ENCODE measurements at regions not wholly inside any gene's neighbourhood (a gene's known extent, or its start where the extent isn't known, plus 50 kb on each side); places are given as distances from the start of the nearest gene placed in this dataset.

DNA sequence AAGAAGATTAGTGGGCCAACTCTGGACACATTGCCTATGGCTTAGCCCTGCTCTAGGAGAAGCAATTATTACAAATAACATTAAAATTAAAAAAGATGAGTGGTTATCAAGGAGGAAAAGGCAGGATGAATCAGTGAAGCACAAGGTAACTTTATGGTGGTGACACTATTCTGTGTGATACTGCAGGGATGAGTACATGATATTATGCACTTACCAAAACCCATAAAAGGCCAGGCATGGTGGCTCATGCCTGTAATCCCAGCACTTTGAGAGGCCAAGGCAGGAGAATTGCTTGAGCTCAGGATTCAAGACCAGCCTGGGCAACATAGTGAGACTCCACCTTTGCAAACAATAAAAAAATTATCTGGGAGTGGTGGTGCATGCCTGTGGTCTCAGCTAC lies 344.3 kb upstream of the CDIN1 start:
- no peak for TF ChIP-seq REST (IDR thresholded peaks at IDR 0.05; ENCODE audit: insufficient read depth in 1 of 2, low read depth in 2 of 2, low read length in 2 of 2)
- TF ChIP-seq POLR2AphosphoS5 (IDR thresholded peaks at IDR 0.05; ENCODE audit: low read depth, low read length) = no peak
